ENCODE measurements at regions not wholly inside any gene's neighbourhood (a gene's known extent, or its start where the extent isn't known, plus 50 kb on each side); places are given as distances from the start of the nearest gene placed in this dataset.

DNA sequence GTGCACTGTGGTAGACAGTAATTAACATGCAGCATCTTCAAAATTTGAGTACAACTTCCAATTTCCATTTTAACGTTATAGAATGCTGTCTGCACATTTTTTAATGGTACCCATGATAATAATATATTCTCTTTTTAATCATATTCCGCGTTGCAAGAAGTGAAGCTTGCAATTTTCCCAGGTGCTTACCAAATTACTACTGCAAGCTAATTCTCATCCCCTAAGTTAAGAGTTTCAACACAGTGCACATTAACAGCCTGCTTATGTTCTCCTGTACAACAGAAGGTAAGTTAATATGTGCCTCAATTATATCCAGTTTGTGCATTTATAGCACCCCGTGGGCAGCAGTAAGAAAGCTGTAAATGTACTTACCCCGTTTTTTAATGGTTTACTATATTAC is 132.9 kb downstream of the CBLN2 start:
- no peaks in the 10 kb centered on the region for H3K79me2 ChIP-seq (ENCODE audit: low read depth)

GRCh38 chr18:72410399-72410798 is 133.7 kb downstream of the CBLN2 start:
- Histone ChIP-seq H3K9ac (no peak overlapping the region), H3K79me2 (ENCODE audit: low read depth) (no peaks in the 10 kb centered on the region), H2AFZ (replicated peaks) (no peak overlapping the region), H3K4me2 (no peak overlapping the region), H3K27ac (no peak overlapping the region), H3K36me3 (no peaks in the 10 kb centered on the region), H3F3A (ENCODE audit: low read depth) (no peaks in the 10 kb centered on the region), H3K4me3 (no peak overlapping the region), H3K9me3 (ENCODE audit: low read depth) (peaks cover 5% of the 10 kb centered on the region), H3K27me3 (no peaks in the 10 kb centered on the region), H3K4me1 (no peaks in the 10 kb centered on the region), H4K20me1 (ENCODE audit: low read depth) (no peaks in the 10 kb centered on the region)
- DNase-seq (ENCODE audit: low spot score), result no peak
- H3K27me3 Mint-ChIP-seq (ENCODE audit: insufficient read depth, low read depth), result no peaks in the 10 kb centered on the region
- H3K9me3 Mint-ChIP-seq, result peaks cover 6% of the 10 kb centered on the region
- no peak overlapping the region for H3K4me3 Mint-ChIP-seq
- peaks cover 3% of the 10 kb centered on the region for H3K36me3 Mint-ChIP-seq
- no peaks in the 10 kb centered on the region for H3K4me1 Mint-ChIP-seq
- TF ChIP-seq EZH2phosphoT487 (IDR thresholded peaks at IDR 0.05) (no peak), EZH2 (IDR thresholded peaks at IDR 0.05) (no peak)
- TF ChIP-seq, protein P1, sequence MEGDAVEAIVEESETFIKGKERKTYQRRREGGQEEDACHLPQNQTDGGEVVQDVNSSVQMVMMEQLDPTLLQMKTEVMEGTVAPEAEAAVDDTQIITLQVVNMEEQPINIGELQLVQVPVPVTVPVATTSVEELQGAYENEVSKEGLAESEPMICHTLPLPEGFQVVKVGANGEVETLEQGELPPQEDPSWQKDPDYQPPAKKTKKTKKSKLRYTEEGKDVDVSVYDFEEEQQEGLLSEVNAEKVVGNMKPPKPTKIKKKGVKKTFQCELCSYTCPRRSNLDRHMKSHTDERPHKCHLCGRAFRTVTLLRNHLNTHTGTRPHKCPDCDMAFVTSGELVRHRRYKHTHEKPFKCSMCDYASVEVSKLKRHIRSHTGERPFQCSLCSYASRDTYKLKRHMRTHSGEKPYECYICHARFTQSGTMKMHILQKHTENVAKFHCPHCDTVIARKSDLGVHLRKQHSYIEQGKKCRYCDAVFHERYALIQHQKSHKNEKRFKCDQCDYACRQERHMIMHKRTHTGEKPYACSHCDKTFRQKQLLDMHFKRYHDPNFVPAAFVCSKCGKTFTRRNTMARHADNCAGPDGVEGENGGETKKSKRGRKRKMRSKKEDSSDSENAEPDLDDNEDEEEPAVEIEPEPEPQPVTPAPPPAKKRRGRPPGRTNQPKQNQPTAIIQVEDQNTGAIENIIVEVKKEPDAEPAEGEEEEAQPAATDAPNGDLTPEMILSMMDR (IDR thresholded peaks at IDR 0.05), result no peak
- no peak overlapping the region for H3K27ac Mint-ChIP-seq

More for the DNA sequence above, 132.9 kb downstream of the CBLN2 start:
- no peaks in the 10 kb centered on the region for H3K27me3 Mint-ChIP-seq (ENCODE audit: insufficient read depth, low read depth)
- H3K27me3 ChIP-seq, result no peaks in the 10 kb centered on the region
- no peak overlapping the region for H3K4me3 Mint-ChIP-seq
- peaks cover 9% of the 10 kb centered on the region for H3K9me3 Mint-ChIP-seq
- H4K20me1 ChIP-seq (ENCODE audit: low read depth), result no peaks in the 10 kb centered on the region
- H3K9me3 ChIP-seq (ENCODE audit: low read depth), result peaks cover 5% of the 10 kb centered on the region
- H3K27ac ChIP-seq, result no peak overlapping the region
- DNase-seq (ENCODE audit: low spot score), result no peak
- H2AFZ ChIP-seq (replicated peaks), result no peak overlapping the region
- H3K4me1 ChIP-seq, result no peaks in the 10 kb centered on the region
- no peak overlapping the region for H3K9ac ChIP-seq
- H3K4me2 ChIP-seq, result no peak overlapping the region
- no peak overlapping the region for H3K4me3 ChIP-seq
- H3K27ac Mint-ChIP-seq, result no peak overlapping the region
- peaks cover 3% of the 10 kb centered on the region for H3K36me3 Mint-ChIP-seq
- H3K4me1 Mint-ChIP-seq, result no peaks in the 10 kb centered on the region
- no peaks in the 10 kb centered on the region for H3F3A ChIP-seq (ENCODE audit: low read depth)
- no peaks in the 10 kb centered on the region for H3K36me3 ChIP-seq
- TF ChIP-seq, protein P1 (IDR thresholded peaks at IDR 0.05), result no peak
- TF ChIP-seq EZH2phosphoT487 (IDR thresholded peaks at IDR 0.05) (no peak), EZH2 (IDR thresholded peaks at IDR 0.05) (no peak)

GRCh38 chr18:72409903-72410302 is 134.2 kb downstream of the CBLN2 start:
- no peaks in the 10 kb centered on the region for H3K4me1 Mint-ChIP-seq
- H4K20me1 ChIP-seq (ENCODE audit: low read depth), result no peaks in the 10 kb centered on the region
- H3K36me3 Mint-ChIP-seq, result peaks cover 3% of the 10 kb centered on the region
- no peak overlapping the region for H3K27ac Mint-ChIP-seq
- no peaks in the 10 kb centered on the region for H3K79me2 ChIP-seq (ENCODE audit: low read depth)
- no peaks in the 10 kb centered on the region for H3F3A ChIP-seq (ENCODE audit: low read depth)
- no peaks in the 10 kb centered on the region for H3K27me3 Mint-ChIP-seq (ENCODE audit: insufficient read depth, low read depth)
- peaks cover 6% of the 10 kb centered on the region for H3K9me3 Mint-ChIP-seq
- no peak overlapping the region for H3K4me3 ChIP-seq
- H3K4me1 ChIP-seq, result no peaks in the 10 kb centered on the region
- H3K9me3 ChIP-seq (ENCODE audit: low read depth), result peaks cover 5% of the 10 kb centered on the region
- DNase-seq (ENCODE audit: low spot score), result no peak
- no peak overlapping the region for H2AFZ ChIP-seq (replicated peaks)
- no peaks in the 10 kb centered on the region for H3K27me3 ChIP-seq
- no peaks in the 10 kb centered on the region for H3K36me3 ChIP-seq
- no peak overlapping the region for H3K9ac ChIP-seq
- H3K4me2 ChIP-seq, result no peak overlapping the region
- TF ChIP-seq EZH2 (IDR thresholded peaks at IDR 0.05) (no peak), EZH2phosphoT487 (IDR thresholded peaks at IDR 0.05) (no peak)
- TF ChIP-seq, protein P1 (IDR thresholded peaks at IDR 0.05), result no peak
- no peak overlapping the region for H3K27ac ChIP-seq
- no peak overlapping the region for H3K4me3 Mint-ChIP-seq
